NCI-H748 (cell line): ENCODE measurements at regions not wholly inside any gene's neighbourhood (a gene's known extent, or its start where the extent isn't known, plus 50 kb on each side); places are given as distances from the start of the nearest gene placed in this dataset.
"Not testable (repeated sequence)": the region's sequence is repeated elsewhere in the genome, so short reads cannot be mapped to it uniquely, and the experiment has no call there.

Experiments used
- DNase-seq: peaks from one replicate; lab custom pipeline; 2025; ENCODE audit not compliant: unreplicated experiment; lab: John Stamatoyannopoulos, UW

DNA sequence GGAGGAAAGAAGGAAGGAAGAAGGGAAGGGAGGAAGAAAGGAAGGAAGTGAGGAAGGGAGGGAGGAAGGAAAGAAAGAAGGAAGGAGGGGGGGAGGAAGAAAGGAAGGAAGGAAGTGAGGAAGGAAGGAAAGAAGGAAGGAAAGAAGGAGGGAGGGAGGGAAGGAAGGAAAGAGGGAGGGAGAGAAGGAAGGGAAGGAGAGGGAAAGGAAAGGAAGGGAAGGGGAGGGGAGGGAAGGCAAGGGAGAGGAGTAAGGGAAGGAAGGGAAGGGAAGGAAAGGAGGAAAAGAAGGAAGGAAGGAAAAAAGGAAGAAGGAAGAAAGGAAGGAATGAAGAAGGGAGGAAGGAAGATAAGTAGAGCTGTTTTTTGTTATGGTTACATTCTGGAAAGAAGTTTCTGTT is 141.2 kb downstream of the LRRC3B start:
- no peak for DNase-seq

DNA sequence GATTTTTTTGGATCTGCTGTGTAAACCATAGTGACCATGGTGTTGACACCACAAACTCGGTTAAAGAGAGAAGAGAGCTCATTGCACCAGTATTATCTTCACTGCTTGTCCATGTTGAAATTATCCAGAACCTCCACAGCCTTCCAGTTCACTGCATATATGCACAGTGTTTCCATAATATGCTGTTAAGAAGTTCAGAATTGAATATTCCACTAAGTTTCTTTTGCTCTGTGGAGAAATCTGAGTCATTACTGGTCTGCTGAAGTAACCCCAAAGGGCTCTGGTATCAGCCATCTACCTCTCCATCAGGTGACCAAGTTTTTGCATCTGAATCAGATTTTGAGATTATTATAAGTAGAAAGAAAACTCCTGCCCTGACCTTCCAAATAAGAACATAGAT is 143.5 kb downstream of the LRRC3B start:
- DNase-seq, result no peak

DNA sequence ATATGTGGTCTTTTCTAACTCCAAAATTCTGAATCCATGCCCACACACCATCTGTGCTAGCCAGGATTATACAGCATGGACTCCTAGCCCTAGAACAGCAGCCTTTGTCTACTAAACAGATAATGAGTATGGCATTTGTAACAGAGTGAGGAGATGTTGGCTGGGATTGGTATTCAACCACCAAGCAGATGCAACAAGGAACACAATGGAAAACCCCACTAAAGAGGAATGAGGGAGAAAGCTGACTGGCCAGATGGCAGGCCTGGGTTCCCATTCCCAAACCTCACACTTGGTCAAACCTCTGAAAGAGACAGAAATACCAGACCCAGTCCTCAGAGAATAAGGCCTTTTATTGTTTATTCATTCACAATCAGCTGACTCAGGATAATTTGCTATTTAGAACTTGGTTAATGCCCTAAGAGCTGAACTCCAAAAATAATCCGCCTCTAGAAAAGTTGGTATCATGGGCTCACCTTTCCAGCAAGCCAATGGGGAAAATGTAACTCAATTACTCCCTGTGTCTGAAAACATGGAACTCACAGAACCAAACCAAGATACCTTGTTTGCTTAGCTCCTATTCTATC is 145.6 kb downstream of the LRRC3B start:
- DNase-seq, result no peak

DNA sequence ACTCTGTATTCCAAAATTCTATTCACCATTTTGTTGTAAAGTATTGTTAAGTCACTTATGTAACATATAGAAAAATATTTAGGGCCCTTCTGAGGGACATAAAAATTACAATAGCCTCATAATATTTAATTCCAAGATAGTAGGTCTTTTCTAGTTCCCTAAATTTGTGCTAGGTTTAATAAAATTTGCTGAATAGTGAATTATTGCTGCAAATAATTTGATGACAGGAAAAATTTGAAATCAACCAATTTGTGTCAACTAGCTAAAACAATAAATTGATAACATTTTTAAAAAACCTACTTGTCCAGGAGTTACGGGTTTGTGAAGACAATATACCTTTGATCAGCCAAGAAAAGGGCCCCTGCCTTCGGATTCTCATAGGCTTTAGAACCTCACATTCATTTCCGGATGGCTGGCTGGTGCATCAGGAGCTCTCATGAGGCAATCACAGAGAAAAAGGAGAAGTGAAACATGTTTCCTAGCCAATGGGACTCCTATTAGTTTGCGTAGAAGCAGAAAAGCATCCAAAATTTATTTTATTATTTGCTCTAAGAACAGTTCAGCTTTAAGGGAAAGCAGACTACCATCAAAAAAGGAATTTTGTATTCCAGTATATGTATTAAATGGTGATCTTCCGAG is 177.2 kb downstream of the LRRC3B start:
- no peak for DNase-seq

DNA sequence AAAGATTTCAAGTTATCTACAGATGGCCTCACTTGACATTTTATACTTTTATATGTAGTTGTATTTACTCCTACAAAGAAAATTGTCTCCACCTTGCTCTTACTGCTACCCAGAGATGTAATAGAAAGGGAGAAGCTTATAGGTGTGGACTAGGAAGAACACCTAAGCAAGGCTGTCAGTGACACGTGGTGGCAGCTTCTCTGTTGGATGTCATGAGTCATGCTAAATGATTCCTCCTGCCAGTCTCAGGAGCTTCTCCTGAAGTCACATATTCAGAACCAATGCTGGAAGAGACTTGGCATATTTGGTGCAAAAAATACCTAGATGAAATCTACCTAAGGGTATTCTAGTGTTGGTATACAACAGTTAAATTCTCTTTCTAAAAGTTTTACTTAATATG is 184.7 kb downstream of the LRRC3B start:
- DNase-seq, result no peak

DNA sequence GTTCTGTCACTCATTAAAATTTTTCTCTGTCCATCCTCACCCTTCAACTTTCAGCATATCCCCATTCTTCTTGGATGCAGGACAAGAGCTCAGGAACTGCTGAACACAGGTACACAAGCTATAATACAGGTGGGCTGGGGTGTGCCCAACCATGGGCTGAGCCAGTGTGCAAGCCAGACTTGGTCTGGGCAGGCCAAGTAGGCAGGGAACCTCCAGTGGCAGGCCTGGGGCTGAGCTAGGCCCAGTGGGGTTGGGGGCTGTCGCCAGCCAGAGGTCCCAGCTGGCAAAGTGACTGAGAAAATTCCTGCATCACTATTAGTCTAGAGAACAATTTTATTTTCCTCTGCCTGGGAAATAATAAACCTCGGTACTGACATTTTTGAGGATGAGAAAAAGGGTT is 202.9 kb downstream of the LRRC3B start:
- no peak for DNase-seq

DNA sequence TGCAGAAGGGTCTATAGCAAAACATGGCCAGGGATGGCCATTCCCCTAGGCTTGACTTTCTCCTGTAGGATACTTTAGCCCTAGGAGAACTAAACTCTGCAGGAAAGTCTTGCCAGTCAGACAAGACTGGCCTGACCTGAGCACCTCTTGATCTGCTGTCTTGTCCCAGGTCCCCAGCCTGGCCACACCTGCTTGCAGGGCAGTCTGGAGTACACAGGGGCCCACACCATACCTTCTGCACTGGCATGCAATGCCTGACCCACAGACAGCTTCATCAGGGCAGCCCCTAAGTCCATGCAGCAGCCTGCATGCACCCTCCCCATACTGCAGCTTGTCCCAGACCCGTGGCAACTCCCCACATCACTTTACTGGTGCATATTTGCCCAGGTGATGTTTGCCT is 204.6 kb downstream of the LRRC3B start:
- DNase-seq, result no peak

DNA sequence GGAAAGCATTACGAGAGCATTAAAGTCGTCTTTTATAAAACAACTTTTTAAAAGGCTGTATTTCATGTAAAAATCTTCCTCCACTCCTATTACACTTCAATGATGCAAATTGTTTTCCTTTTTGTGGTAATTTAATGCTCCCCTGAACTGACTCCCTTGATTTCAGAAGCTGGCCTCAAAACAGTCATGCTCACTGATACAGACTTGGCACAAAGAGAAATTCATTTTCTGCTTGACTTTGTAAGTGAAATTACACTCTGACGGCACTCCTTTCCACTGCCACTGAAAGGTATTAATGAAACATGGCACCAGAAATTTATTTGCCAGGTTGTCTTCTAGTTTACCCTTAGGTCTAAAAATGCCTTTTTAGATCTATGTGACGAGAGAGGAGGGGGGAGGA is 215.5 kb downstream of the LRRC3B start:
- no peak for DNase-seq

DNA sequence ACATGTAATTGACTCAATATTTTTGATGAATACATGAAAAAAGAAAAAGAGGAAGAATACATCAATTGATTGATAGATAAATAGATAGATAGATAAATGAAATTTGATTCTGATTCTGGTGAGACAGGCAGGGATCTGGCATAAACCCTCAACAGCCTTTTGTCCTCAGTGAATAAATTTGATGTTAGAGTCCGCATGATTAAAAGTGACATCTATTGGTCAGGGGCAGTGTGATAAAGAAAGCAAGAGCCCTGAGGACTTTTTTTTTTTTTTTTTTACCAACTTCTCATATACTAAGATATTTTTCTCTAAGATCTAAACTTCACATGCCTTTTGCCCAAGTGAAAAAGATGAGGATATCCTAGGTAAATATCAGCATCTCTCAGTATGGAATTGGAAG is 216.4 kb downstream of the LRRC3B start:
- no peak for DNase-seq

DNA sequence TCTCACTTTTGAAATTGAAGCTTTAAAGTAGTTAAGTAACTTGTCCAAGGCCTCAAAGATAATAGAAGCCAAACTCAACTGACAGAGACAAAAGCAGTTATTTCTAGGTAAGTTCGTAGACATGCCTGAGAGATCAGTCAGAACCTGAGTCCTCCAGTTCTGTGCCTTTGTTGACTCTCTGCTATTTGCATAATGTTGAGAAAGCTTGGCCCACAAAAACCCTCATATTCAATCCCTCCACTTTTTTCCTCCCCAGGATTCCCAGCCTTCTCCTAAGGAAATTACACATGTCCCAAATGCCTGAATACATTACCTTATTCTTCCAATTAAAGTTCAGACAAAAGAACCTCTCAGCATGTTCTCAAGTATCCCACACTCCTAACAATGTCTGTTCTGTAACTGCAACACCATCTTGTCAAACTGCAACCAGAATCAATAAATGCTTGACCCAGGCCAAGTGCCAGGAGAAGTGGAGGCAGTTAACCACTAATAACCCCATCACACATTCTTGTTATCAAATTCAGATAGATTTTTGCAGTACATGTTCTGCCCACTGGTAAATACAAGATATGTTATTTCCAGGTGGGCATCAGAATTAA is 217.8 kb downstream of the LRRC3B start:
- DNase-seq, result no peak

DNA sequence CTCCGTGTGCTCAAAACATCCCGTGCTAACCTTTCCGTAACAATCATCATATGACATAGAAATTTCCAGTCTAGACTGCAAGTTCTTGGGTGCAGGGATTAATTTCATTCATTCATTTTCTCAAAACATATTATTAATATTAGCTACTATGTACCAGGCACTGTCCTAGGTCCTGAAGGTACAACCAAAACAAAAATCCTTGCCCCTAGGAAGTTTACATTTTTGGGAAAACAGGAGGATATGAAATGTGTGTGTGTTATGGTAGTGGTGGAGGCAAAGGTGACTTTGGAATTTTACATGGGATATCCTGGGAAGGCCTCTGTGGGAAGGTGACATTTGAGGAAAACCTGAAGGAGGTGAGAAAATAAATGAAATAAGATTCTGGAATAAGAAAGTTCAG is 222.6 kb downstream of the LRRC3B start:
- DNase-seq, result no peak

DNA sequence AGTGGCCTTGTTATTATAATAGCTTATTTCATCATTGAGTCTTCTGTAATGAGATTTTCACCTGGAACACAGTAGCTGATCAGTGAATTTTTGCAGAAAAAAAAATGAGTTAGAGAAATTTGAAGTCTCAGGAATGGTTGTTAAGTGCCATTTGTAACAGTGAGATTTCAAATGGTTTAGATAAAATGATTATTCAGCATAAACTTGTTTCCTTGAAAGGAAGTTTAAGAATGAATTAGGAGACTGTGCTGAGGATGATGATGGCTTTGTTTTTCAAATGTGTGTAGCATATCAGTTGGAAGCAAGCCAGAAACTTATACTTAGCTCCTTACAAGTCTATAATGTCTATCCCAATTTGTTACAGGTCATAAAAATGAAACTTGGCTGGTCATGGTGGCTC is 225.1 kb downstream of the LRRC3B start:
- DNase-seq, result no peak

DNA sequence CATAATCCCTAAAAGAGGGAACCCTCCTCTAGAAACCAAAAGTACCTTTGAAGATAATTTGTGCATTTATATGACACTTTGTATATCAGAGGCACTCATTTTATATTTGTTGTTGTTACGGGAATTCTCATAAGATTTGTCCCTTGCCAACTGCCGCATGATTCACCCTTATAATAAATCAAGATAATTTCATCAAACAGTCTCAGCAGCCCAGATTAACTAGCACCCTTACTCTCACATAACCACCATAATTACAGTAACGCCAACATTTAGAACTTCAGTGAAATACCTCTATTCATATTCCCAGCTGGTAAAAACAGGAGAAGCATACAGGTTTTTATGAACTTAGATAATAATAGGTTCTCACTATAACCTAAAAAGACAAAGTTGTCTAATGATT is 271.9 kb downstream of the LRRC3B start:
- no peak for DNase-seq

DNA sequence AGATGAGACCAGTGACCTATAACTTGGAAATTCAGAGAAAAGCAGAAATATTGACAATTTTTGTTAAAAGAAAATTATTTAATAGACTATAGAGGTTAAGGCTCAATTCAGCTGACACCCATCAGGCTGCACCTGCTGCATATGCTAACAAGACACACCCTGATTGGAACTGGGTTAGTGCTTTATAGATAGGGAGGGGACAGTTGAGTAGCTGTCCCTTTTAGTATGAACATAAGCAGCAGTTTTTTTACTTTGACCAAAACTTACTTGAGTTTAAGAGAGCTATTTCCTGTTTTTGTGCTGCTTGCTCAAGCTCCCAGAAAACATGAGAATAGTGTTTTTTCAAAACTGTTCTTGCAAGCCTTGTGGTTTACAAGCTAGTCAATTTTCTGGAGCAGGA is 292.6 kb downstream of the LRRC3B start:
- no peak for DNase-seq

DNA sequence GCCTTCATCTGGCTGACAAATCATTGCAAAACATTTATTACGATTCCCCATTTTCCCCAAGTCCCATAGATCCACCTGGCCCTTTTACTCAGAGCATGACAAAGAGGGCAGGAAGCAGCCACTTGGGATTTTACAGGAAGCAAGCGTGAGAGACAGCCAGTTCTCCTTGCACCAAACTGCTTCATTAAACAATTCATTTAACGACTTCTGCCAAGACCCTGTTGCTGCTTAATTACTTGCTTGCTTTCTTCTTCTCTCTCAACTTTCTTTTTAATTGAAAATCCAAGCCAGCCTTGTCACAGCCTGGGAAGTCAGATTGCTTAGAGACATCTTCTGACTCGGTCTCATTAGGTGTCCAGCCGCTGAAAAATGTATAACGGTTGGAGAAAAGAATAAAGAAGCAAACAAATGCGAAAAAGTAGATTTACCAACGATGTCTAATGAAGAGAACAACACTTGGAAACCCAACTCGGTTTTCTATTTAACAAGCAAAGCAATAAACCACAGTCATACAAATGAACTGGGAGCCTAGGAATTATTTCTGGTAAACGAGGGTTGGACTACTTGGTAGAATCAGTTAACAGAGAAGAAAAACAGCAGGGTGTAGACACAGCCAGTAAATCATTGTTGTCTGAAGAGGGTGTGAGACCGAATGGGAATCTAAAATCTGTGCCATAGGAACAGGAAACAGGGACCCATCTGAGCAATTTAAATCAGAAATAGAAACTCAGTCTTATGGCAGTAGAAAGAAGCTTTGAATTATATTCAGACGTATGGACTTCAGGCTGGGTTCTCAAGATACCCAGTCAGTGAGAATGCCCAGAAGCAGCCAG is 298.3 kb downstream of the LRRC3B start:
- DNase-seq, result peak; percentile 1

DNA sequence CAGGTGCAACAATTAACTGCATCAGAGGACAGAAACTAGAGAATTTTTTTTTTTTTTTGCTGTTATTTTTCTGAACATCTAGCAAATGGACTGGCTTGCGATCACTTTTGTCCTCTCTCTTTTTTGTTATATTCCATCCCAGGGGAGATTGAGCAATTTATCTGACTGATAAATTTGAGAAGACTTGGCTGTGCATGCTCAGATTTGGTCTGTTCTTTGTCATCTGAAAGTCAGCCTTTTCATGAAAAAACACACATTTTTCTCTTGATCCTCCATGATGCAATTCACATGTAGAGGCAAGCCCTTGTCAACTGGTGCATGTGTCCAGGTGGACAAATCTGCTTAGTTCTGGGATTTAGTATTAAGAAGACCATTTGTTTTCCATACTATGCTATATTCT is 309.3 kb downstream of the LRRC3B start:
- DNase-seq, result no peak

DNA sequence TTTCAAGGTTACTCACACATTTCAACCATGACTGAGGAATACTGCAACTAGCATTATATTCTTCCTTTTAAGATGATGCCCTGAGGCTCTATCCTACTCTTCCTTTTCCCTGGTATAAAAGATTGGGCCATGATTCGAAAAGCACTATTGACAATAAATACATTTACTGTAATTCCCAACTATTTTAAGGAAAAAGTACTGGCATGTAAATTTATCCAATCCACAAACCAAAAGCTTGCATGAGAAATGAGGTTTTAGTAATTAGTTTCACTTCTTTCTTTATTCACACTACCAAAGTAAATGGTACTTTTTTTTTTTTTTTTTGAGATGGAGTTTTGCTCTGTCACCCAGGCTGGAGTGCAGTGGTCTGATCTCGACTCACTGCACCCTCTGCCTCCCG is 310.2 kb downstream of the LRRC3B start:
- DNase-seq, result no peak

DNA sequence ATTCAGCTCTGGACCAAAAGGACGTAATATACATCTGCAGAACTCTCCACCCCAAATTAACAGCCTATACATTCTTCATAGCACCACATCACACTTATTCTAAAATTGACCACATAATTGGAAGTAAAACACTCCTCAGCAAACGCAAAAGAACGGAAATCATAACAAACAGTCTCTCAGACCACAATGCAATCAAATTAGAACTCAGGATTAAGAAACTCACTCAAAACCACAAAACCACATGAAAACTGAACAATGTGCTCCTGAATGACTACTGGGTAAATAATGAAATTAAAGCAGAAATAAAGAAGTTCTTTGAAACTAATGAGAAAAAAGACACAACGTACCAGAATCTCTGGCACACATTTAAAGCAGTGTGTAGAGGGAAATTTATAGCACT is 322.9 kb downstream of the LRRC3B start:
- not testable (repeated sequence) for DNase-seq

DNA sequence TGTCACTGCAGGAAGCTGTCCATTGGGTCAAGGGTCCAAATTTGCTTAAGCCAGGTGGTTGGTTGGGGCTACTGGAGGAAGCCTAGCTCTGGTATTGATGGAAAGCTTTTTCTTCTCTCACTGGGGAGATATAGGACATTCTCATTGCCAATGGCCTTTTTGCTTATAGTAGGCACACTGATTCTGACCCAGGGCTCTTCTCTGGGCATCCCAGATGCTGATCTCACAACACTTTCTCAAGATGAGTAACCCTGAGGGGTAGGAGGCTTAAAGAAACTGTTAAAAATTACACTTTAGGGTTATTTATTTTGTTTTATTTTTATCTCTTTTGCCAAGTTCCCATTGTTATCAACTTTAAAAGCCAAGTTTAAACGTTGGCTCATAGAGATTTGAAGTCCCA is 337.8 kb downstream of the LRRC3B start:
- DNase-seq, result no peak

DNA sequence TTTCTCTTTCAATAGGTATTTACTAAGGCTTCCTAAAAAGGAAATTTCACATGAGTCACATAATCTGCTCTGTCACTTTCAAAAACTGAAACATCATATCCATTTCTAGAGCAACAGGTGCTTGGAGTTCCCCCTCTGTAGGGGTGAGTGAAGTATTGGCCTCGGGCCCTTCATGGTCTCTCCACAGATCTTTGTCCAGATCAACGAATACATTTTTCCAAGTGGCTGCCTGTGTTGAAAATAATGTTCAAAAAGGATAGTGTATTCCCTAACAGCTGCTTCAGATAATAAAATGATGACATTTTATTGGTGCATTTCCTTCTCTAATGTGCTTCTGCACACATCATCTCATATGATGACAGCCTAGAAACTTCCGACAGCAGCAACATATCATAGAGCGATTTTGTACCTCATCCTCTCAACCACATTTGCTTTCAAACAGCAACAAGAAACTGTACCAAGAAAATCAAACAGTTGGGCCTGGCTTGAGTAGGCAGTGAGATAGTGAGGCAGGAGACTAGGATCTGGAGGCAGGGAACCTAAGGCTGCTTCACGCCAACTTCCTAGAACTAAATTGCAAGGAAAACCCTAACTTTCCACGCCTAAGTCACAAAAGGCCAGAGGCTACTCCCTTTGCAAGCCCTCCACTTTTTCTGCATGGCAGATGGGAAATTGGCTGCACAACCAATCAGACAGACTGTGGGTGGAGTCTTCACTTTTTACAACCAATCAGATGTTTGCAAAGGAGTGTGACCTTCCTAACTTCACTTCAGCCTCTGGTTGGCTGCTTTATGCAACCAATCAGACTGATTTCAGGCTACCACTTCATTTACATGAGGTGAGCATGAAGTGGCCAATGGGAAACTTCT is 340.2 kb downstream of the LRRC3B start:
- no peak for DNase-seq

DNA sequence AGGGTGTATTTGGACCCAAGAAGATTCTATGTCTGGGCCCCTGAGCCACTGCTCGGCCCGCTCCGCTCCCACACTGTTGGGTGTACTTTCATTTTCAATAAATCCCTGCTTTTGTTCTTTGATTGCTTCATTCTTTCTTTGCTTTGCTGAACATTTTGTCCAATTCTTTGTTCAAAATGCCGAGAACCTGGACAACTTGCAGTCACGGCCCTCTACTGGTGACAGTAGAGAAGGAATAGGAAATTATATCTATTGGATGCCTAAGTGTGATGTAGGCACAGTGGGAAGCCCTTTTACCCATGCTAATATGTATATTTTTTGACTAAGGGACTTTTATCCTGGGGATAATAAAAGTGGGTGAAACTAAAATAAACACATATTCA is 340.8 kb downstream of the LRRC3B start:
- DNase-seq, result no peak
